ENCODE measurements at regions not wholly inside any gene's neighbourhood (a gene's known extent, or its start where the extent isn't known, plus 50 kb on each side); places are given as distances from the start of the nearest gene placed in this dataset.
"Not testable (repeated sequence)": the region's sequence is repeated elsewhere in the genome, so short reads cannot be mapped to it uniquely, and the experiment has no call there.

GRCh38 chr4:34891892-34892291 lies 1352.4 kb downstream of the ARAP2 start:
- DNase-seq (ENCODE audit: low read depth): no peak

- no peak for DNase-seq (ENCODE audit: low read depth)
These were observed 1350.9 kb downstream of the ARAP2 start for GRCh38 chr4:34893382-34893781.

GRCh38 chr4:34920032-34920431 lies 1324.3 kb downstream of the ARAP2 start:
- no peak for DNase-seq (ENCODE audit: low read depth)

DNA sequence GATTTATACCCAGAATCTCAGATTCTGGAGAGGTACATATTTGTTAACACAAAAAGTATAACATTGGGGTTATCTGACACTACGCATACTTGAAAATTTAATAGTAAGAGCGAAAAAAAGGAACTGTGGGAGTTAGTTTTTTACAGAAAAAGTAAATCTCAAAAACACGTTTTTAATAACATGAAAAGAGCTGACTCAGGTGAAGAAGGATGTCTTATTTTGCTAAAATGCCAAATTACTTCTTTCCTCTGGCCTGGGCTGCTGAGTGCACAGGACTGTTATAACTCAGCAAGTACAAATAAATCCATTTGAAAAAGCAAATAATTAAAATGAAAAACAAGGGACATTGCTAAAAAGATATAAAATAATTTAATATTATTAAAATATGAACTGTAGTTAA lies 1322.9 kb downstream of the ARAP2 start:
- no peak for DNase-seq (ENCODE audit: low read depth)

DNA sequence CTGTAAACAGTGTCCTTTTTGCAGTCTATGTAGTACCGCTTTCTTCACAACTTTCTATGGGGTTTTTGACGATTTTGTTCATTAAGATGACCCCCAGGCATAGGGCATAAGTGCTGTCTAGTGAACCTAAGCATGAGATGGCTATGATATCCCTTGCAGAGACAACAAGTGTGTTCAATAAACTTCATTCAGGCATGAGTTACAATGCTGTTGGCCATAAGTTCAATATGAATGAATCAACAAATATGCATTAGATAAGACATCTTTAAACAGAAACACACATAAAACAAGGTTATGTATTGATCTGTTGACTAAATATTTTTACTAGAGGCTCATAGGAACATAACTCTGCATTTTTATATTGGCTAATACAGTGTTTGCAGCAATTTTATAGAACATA lies 1322.0 kb downstream of the ARAP2 start:
- no peak for DNase-seq (ENCODE audit: low read depth)

DNA sequence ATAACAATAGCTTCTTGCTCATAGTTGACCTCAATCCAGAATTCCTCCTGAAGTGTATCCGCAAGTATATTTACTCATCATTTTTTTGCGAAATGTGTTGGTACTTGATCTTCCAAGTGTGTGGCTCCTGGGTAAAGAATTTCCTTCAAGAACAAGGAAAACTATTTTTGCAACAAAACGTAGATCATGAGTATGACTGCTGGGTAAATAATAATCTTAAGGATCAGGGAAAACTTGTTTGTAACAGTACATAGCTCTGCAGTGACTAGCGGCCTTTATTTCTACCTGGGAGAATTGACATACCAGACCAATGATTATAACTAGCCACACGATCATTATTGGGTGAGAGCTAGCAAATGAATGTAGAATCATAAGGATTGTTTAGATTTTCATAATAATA lies 1311.7 kb downstream of the ARAP2 start:
- no peak for DNase-seq (ENCODE audit: low read depth)

DNA sequence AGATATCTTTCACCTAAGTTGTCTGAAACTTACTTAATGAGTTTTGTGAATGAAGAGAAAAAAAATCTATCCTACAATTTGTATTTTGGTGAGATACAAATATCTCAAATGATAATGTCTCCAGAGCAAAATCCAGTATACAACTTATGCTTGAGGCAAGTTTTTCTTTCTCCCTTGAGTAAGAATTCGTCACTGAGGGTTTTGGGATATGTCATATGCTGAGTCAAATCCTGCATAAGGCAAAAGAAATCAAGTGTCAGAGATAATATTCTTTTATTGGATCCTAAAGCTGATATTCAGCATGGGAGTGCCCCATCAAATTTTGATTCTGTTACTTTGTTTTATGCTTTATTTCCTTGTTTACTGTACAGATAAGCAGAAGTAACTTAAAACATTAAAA lies 1308.6 kb downstream of the ARAP2 start:
- DNase-seq (ENCODE audit: low read depth): no peak

- DNase-seq (ENCODE audit: low read depth): no peak
These were observed 1305.2 kb downstream of the ARAP2 start for GRCh38 chr4:34939073-34939472.

DNA sequence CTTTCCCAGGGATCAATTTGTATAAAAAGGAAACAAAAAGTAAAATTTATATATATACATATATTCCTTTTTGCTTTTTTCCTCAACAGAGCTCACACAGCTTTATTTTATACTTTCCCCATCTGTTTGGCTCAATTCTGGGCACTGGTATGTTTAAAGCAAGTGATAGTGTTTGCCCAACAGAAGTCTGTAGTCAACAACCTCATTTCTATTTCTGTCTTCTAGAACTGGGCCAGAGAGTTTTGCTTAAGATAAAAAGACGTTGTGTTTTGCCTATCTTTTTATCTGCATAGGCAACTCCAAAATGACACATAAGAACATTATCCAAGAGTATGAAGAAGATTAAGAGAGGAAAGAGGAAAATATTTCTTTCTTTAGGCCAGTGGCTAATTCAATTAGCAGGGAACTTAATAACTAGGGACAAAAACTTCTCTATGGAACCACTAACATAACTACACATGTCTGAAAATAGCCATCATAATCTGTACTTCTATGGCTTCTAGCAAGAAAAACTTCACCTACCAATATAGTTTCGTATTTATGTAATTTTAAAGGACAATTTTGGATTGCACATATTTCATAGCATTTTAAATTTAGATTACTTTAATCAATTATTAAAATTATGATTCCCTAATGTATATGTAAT lies 1300.5 kb downstream of the ARAP2 start:
- DNase-seq (ENCODE audit: low read depth): no peak

GRCh38 chr4:34950926-34951325 lies 1293.4 kb downstream of the ARAP2 start:
- no peak for DNase-seq (ENCODE audit: low read depth)

DNA sequence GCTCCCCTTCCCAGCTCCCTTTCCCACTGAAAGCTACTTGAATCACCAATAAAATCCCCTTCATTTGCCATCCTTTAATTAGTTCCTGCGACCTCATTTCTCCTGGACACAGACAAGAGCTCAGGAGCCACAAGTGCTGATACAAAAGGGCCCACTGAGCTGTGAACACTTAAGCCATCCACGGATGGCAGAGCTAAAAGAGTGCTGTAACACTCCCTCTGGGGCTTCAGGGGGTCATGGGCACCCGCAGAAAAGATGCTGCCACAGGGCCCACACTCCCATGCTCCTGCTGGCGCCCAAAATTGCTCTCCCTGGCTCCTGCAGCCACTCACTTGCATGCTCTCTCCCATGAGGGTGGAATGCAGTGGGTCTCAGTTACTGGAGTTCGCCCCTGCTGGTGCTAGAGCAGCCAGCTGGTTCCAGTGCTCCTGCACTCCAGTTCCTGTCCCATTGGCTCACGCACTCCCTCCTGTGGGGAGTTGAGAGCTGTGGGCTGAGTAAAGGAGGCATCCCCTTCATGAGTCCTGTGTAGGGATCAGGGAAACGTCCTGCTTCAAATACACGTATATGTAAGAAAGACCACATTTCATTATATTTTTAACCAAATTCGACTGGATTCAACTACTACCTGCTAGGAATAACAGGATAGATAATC lies 1291.0 kb downstream of the ARAP2 start:
- no peak for DNase-seq (ENCODE audit: low read depth)

DNA sequence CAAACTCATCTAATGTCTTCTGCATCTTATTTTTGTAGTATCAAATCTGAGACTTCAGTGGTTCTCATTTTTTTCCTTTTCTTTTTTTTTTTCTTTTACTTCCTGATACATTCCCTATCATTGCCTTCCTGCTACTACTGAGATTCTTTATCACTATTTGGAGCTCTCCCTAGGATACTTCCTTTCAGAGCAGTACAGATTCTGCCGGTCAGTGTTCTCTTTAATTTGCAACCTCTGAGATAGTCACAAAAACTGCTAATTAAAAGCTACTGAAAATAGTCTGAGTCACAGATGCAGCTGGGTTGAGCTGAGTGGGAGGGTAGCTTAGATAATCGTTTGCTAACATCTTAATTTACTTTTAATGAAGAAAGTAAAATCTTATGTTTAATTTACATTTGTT lies 1279.7 kb downstream of the ARAP2 start:
- DNase-seq (ENCODE audit: low read depth): no peak

DNA sequence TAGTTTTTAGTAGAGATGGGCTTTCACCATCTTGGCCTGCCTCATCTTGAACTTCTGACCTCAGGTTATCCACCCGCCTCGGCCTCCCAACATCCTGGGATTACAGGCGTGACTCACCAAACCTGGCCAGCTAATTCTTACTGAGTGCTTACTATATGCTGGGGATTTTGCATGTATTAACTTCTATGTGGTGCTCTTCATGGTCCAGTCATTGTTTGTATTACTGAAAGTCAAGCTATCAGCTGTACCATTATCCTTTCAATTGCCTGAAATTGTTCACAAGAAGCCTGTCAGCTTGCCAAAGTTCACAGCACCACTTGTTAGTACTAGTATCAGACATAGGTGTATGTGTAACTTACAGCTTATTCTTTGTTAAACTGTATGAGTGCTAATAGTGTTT lies 1272.1 kb downstream of the ARAP2 start:
- DNase-seq (ENCODE audit: low read depth): no peak

DNA sequence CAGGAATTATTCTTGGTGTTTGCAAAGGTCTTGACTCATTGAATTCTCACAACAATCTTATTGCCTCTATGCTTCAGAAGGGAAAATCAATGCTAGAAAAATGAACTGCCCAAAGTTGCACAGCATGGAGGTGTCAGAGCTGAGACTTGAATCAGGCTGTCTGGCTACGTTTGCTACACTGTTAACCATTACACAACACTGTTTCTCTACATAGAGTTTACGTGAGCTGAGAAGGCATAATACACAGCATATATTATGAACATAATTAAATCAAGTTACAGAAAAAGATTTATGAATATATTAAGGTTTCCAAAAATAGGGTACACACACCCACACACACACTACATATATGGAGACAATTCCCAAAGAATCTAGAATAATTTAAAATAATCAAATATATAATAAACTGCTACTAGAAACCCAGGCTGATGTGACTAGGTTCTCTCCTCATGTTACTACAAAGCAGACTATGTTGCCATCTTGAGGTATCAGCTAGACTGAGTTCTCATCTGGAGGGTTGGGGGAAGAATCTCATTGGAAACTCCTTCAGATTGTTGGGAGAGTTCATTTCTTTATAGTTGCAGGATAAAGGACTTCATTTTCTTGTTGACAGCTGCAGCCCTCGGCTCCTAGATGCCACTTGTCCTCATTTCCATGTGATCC lies 1270.5 kb downstream of the ARAP2 start:
- DNase-seq (ENCODE audit: low read depth): no peak

- no peak for DNase-seq (ENCODE audit: low read depth)
These were observed 1270.0 kb downstream of the ARAP2 start for GRCh38 chr4:34974313-34974680.

GRCh38 chr4:35021222-35021621 lies 1223.1 kb downstream of the ARAP2 start:
- not testable (repeated sequence) for DNase-seq (ENCODE audit: low read depth)

GRCh38 chr4:35025152-35025834 lies 1219.0 kb downstream of the ARAP2 start:
- no peak for DNase-seq (ENCODE audit: low read depth)

DNA sequence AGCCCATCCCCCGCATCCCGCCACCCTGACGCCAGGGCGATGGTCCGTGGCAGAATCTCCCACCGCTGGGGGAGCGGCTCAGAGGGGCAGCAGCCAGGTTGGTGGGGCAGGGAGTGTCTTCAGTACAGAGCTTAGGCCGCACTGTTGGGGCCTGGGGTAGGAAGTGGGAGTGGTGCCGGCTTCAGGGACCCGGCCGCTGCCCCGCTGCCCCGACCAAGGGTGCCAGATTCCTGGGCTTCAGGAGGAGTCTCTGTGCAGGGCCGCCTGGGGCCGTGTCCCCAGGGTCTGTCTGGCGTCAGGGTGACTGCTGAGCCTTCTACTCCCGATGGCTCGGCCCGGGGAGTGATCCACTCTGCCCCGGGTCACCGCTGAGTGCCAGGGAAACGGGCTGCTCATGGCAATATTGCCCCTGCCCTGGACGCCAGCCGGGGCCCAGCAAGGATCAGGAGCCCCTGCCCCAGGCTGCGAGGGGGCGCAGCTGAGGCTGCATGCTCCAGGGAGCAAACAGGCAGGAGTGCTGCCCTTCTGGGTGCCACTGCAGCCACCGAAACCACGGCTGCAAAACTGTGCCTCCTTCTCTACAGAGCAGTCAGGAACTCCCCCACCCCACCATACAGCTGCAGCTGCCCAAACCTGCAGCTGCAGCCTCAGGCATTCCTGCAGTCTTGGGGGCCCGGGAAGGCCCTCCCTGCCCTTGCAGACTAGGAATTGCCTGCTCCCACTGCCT lies 1206.1 kb downstream of the ARAP2 start:
- DNase-seq (ENCODE audit: low read depth): no peak

- DNase-seq (ENCODE audit: low read depth): no peak
These were observed 1205.5 kb downstream of the ARAP2 start for GRCh38 chr4:35038845-35039244.

- DNase-seq (ENCODE audit: low read depth): no peak
These were observed 1191.8 kb downstream of the ARAP2 start for GRCh38 chr4:35052546-35052945.

DNA sequence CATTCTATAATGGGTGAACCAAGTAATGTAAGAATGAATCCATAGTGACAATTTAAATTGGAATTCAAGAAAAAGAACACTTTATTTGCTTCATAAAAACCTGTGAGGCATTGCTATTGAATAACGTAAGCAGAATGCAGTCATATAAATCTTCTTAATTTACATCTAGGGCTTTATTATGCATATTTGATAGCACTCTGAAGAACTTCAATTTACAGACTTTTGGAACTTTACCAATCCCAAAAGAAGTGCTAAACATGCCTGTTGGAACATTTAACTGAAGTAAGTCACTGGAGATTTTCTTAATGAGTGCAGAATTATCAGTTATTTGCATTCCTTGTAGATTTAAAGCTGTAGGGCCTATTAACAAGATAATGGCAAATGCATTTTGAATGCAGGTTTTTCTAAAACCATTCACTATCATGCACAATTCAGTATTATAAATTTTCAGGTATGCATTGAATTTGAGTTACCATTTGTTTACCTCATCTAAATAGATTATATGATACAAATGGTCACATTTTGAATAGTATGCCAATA lies 1181.2 kb downstream of the ARAP2 start:
- no peak for DNase-seq (ENCODE audit: low read depth)

- DNase-seq (ENCODE audit: low read depth): no peak
These were observed 1177.9 kb downstream of the ARAP2 start for GRCh38 chr4:35066406-35066805.

Data from stromal cell of bone marrow (primary cell).